Caco-2 (cell line): ENCODE measurements at regions not wholly inside any gene's neighbourhood (a gene's known extent, or its start where the extent isn't known, plus 50 kb on each side); places are given as distances from the start of the nearest gene placed in this dataset.

Experiments
- BruUV-seq: library from RNA; stranded (reverse); fragments of 400-500 nt; replicated peaks from 2 replicates; lab custom pipeline; 2021; lab: Mats Ljungman, UMichigan
- CTCF ChIA-PET: fragments of 300-600 bp; sonication (Branson Sonifier 250); formaldehyde crosslinking; loops from one replicate; lab custom pipeline; 2022; ENCODE audit warnings: antibody characterized with exemption; lab: Charles Lee
- POLR2A ChIA-PET: fragments of 300-600 bp; sonication (Branson Sonifier 250); formaldehyde crosslinking; loops from one replicate; lab custom pipeline; 2022; ENCODE audit warnings: antibody characterized with exemption; lab: Charles Lee
- DNase-seq, 2 experiments: peaks; one replicate each; pipeline versions ENCODE4 v3.0.0 to v3.0.0-alpha.2; 2020 to 2022
- H3K27me3 ChIP-seq: replicated peaks from 2 replicates; pipeline ENCODE4 v1.6.0; 2011; ENCODE audit warnings: low read length; ENCODE audit not compliant: control insufficient read depth, insufficient read depth
- H3K36me3 ChIP-seq: 2 replicates; pipeline ENCODE4 v1.5.1; 2011; ENCODE audit warnings: low read length; ENCODE audit not compliant: control insufficient read depth, insufficient read depth
- H3K4me1 ChIP-seq: fragments of 250-450 bp; sonication (Bioruptor Pico); 2 replicates; pipeline ENCODE4 v1.5.1; 2020; ENCODE audit warnings: mild to moderate bottlenecking
- H3K4me3 ChIP-seq: 2 replicates; pipeline ENCODE4 v1.5.1; 2011; ENCODE audit warnings: low read depth, mild to moderate bottlenecking, control low read depth, low read length
- H3K9me3 ChIP-seq: fragments of 250-450 bp; sonication (Bioruptor Pico); 2 replicates; pipeline ENCODE4 v1.5.1; 2020; ENCODE audit warnings: mild to moderate bottlenecking, moderate library complexity
- H3K27ac Mint-ChIP-seq: one replicate; pipeline ENCODE4 v1.8.0; 2022; ENCODE audit warnings: mixed read lengths; ENCODE audit not compliant: unreplicated experiment
- H3K27me3 Mint-ChIP-seq: one replicate; pipeline ENCODE4 v1.8.0; 2022; ENCODE audit warnings: mixed read lengths; ENCODE audit not compliant: insufficient read depth, unreplicated experiment
- H3K36me3 Mint-ChIP-seq: one replicate; pipeline ENCODE4 v1.8.0; 2022; ENCODE audit warnings: mild to moderate bottlenecking, mixed read lengths; ENCODE audit not compliant: insufficient read depth, unreplicated experiment
- H3K4me1 Mint-ChIP-seq: one replicate; pipeline ENCODE4 v1.8.0; 2022; ENCODE audit warnings: low read depth, mixed read lengths; ENCODE audit not compliant: unreplicated experiment
- H3K4me3 Mint-ChIP-seq: one replicate; pipeline ENCODE4 v1.8.0; 2022; ENCODE audit warnings: mild to moderate bottlenecking, moderate library complexity, mixed read lengths; ENCODE audit not compliant: unreplicated experiment
- H3K9me3 Mint-ChIP-seq: one replicate; pipeline ENCODE4 v1.8.0; 2022; ENCODE audit warnings: mixed read lengths; ENCODE audit not compliant: unreplicated experiment
- CTCF ChIP-seq, 2 experiments: fragments of 200-600 bp in 1 of 2; IDR thresholded peaks; 1 replicate in 1 of 2; 2 replicates in 1 of 2; pipeline versions ENCODE4 v1.5.1 to v1.8.0; 2011 to 2022; ENCODE audit warnings: antibody characterized with exemption in 1 of 2, control low read depth in 1 of 2, inconsistent platforms in 1 of 2, low read depth in 1 of 2, low read length in 1 of 2, mild to moderate bottlenecking in 1 of 2, moderate library complexity in 1 of 2; ENCODE audit not compliant: insufficient read depth in 1 of 2, severe bottlenecking in 1 of 2, unreplicated experiment in 1 of 2
- intact Hi-C: fragments of 100-400 bp; cut with micrococcal nuclease; formaldehyde crosslinking; loops from one replicate; pipeline ENCODE4 v1.10.0; 2022; ENCODE audit not compliant: unreplicated experiment

GRCh38 chr5:123819386-123819785 lies 307.4 kb downstream of the CSNK1G3 start:
- Mint-ChIP-seq H3K4me1 (no peaks in the 10 kb centered on the region), H3K27ac (no peak overlapping the region), H3K9me3 (no peaks in the 10 kb centered on the region), H3K36me3 (no peaks in the 10 kb centered on the region), H3K4me3 (no peak overlapping the region), H3K27me3 (no peaks in the 10 kb centered on the region)
- no TSS peak for BruUV-seq
- H3K9me3 ChIP-seq, result no peaks in the 10 kb centered on the region
- no peaks in the 10 kb centered on the region for H3K27me3 ChIP-seq
- POLR2A ChIA-PET, result no interaction called here
- no peaks in the 10 kb centered on the region for H3K4me1 ChIP-seq
- H3K36me3 ChIP-seq, result no peaks in the 10 kb centered on the region
- no peak for TF ChIP-seq CTCF (IDR thresholded peaks at IDR 0.05; ENCODE audit: insufficient read depth in 1 of 2, low read depth in 1 of 2, low read length in 1 of 2, severe bottlenecking in 1 of 2, unreplicated experiment in 1 of 2)
- intact Hi-C loops, result no loop called here
- no peak for DNase-seq
- CTCF ChIA-PET, result no interaction called here
- H3K4me3 ChIP-seq, result no peak overlapping the region

DNA sequence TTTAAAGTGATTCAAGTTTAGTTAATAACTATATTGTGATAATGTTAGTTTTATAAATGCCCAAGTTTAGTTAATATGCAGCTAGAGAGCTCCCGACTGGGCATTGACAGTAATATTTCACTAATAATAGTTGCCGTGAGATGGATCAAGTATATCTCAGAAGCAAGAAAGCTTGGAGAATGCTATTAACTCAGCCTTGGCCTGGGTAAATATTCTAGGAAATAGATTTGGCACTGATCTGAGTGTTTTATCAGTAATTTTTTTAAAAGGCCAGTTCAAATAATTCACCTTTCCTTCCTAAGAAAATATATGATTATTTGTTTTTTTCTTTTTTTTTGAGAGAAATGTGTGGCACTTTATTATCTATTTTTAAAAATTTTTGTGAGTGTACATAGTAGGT lies 305.3 kb downstream of the CSNK1G3 start:
- ChIA-PET CTCF (no interaction called here), POLR2A (no interaction called here)
- Mint-ChIP-seq H3K27ac (no peak overlapping the region), H3K4me1 (no peaks in the 10 kb centered on the region), H3K36me3 (no peaks in the 10 kb centered on the region), H3K27me3 (no peaks in the 10 kb centered on the region), H3K9me3 (no peaks in the 10 kb centered on the region), H3K4me3 (no peak overlapping the region)
- no peaks in the 10 kb centered on the region for H3K36me3 ChIP-seq
- intact Hi-C loops, result no loop called here
- BruUV-seq, result no TSS peak
- no peak overlapping the region for H3K4me3 ChIP-seq
- no peak for TF ChIP-seq CTCF (IDR thresholded peaks at IDR 0.05; ENCODE audit: insufficient read depth in 1 of 2, low read depth in 1 of 2, low read length in 1 of 2, severe bottlenecking in 1 of 2, unreplicated experiment in 1 of 2)
- no peak for DNase-seq
- H3K9me3 ChIP-seq, result no peaks in the 10 kb centered on the region
- H3K27me3 ChIP-seq, result no peaks in the 10 kb centered on the region
- H3K4me1 ChIP-seq, result no peaks in the 10 kb centered on the region

- H3K9me3 ChIP-seq, result no peaks in the 10 kb centered on the region
- H3K4me1 ChIP-seq, result peaks cover 3% of the 10 kb centered on the region
- POLR2A ChIA-PET, result no interaction called here
- CTCF ChIA-PET, result no interaction called here
- H3K36me3 Mint-ChIP-seq, result no peaks in the 10 kb centered on the region
- no peak for DNase-seq
- H3K4me1 Mint-ChIP-seq, result peaks cover 19% of the 10 kb centered on the region
- H3K36me3 ChIP-seq, result no peaks in the 10 kb centered on the region
- H3K27me3 Mint-ChIP-seq, result no peaks in the 10 kb centered on the region
- H3K27me3 ChIP-seq, result no peaks in the 10 kb centered on the region
- no peak overlapping the region for H3K4me3 ChIP-seq
- no peak overlapping the region for H3K27ac Mint-ChIP-seq
- H3K9me3 Mint-ChIP-seq, result no peaks in the 10 kb centered on the region
- H3K4me3 Mint-ChIP-seq, result no peak overlapping the region
- intact Hi-C loops, result no loop called here
- no peak for TF ChIP-seq CTCF (IDR thresholded peaks at IDR 0.05; ENCODE audit: insufficient read depth in 1 of 2, low read depth in 1 of 2, low read length in 1 of 2, severe bottlenecking in 1 of 2, unreplicated experiment in 1 of 2)
- BruUV-seq, result no TSS peak
These were observed 303.0 kb downstream of the CSNK1G3 start for GRCh38 chr5:123814801-123815470.
